Small intestine (tissue), 7 donors: ENCODE measurements at regions not wholly inside any gene's neighbourhood (a gene's known extent, or its start where the extent isn't known, plus 50 kb on each side); places are given as distances from the start of the nearest gene placed in this dataset.
A peak's percentile ranks its signal among the peaks of the same experiment; 100 is the strongest.
"Not testable (repeated sequence)": the region's sequence is repeated elsewhere in the genome, so short reads cannot be mapped to it uniquely, and the experiment has no call there.

Experiments
- DNase-seq, 2 donors: peaks; one replicate each; pipeline versions ENCODE4 v3.0.0 to v3.0.0-alpha.2; 2013
- FAIRE-seq: peaks from 2 replicates; lab custom pipeline; 2012; peaks lifted over from hg19 to GRCh38; lab: Jason Lieb, UNC
- H3K27ac ChIP-seq, 3 donors: one replicate each; pipeline ENCODE4 v1.5.1; 2013; ENCODE audit warnings: low read length in 2 of 3, mild to moderate bottlenecking in 2 of 3, control low read depth in 1 of 3, inconsistent platforms in 1 of 3, low read depth in 1 of 3, moderate library complexity in 1 of 3
- H3K27me3 ChIP-seq, 3 donors: one replicate each; pipeline ENCODE4 v1.6.1; 2013; ENCODE audit warnings: low read length in 3 of 3, inconsistent platforms in 1 of 3; ENCODE audit not compliant: control insufficient read depth in 3 of 3, insufficient read depth in 3 of 3
- H3K36me3 ChIP-seq, 3 donors: one replicate each; pipeline ENCODE4 v1.6.1; 2013; ENCODE audit warnings: low read length in 3 of 3, inconsistent platforms in 1 of 3, low read depth in 1 of 3, mild to moderate bottlenecking in 1 of 3, moderate library complexity in 1 of 3; ENCODE audit not compliant: control insufficient read depth in 3 of 3, insufficient read depth in 2 of 3
- H3K4me1 ChIP-seq, 3 donors: one replicate each; pipeline ENCODE4 v1.6.1; 2013; ENCODE audit warnings: low read length in 2 of 3, inconsistent platforms in 1 of 3, low read depth in 1 of 3, mild to moderate bottlenecking in 1 of 3, moderate library complexity in 1 of 3; ENCODE audit not compliant: control insufficient read depth in 3 of 3, insufficient read depth in 2 of 3
- H3K4me3 ChIP-seq, 3 donors: one replicate each; pipeline ENCODE4 v1.5.1; 2013; ENCODE audit warnings: low read length in 3 of 3, control low read depth in 1 of 3, inconsistent platforms in 1 of 3, low read depth in 1 of 3, mild to moderate bottlenecking in 1 of 3, moderate library complexity in 1 of 3
- H3K9me3 ChIP-seq, 2 donors: one replicate each; pipeline ENCODE4 v1.6.1; 2013; ENCODE audit warnings: low read depth in 1 of 2, low read length in 1 of 2; ENCODE audit not compliant: control insufficient read depth in 2 of 2, insufficient read depth in 1 of 2
- WGBS, 3 donors: extraction: QIAGEN DNeasy Blood & Tissue Kit; methylation state at CpG; one replicate each; pipeline ENCODE4 v1.1.7; 2013; 5-methylcytosine and 5-hydroxymethylcytosine counted together
- donor health status: healthy with polysubstance abuse.
- donor health status: control.
- donor health status: control.
- donor health status: Bipolar disorder and iron deficiency.
- donor health status: healthy.

- H3K27me3 ChIP-seq, result peaks cover 0 to 4% (median 1%) of the 10 kb centered on the region in 3 donors
These were observed 263.9 kb downstream of the NXPE2 start for GRCh38 chr11:114942207-114942606.

DNA sequence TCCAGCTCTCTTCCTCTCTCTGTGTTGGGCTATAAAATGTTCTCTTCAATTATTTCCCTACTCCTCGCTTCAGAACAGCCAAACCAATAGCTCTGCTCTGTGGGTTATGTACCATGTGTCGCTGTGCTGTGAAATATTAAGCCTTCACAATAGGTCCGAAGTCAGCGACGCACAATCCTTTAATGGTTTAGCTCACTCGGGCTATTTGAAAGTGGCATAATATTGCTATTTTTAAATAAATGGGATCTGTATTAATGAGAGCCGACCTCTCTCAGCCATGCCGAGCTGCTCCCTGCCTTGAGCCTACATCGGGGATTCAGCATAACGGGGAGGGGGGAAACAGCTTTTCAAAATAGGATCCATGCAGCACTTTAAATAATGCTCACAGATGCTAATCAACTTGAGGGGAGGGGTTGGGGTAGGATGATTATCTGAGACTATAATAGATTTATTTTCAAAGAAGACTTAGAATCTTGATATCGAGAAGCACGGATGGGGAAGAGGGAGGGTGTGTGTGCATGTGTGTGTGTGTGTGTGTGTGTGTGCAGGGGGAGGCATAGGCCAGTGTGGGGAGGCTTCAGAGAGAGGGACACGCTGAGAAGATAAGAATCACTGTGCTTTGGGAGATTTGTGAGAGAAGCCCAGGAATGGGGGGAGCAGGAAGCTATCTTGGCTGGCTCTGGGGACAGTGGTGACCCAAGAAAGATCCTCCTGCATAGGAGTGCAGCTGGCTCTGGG is 271.5 kb downstream of the NXPE2 start:
- Histone ChIP-seq H3K4me3 (no peak overlapping the region), H3K36me3 (no peaks in the 10 kb centered on the region), H3K9me3 (peaks cover 0 to 3% of the 10 kb centered on the region in 2 donors), H3K27ac (no peak overlapping the region), H3K27me3 (peaks cover 0 to 4% (median 0%) of the 10 kb centered on the region in 3 donors), H3K4me1 (no peaks in the 10 kb centered on the region)
- no peak for FAIRE-seq
- WGBS, 3 donors, result 82 to 83% (median 83%) methylated on average over 13 of the region's 13 CpGs
- no peak for DNase-seq

More at GRCh38 chr11:114942207-114942606, 263.9 kb downstream of the NXPE2 start:
- no peak for DNase-seq
- Histone ChIP-seq H3K4me1 (no peaks in the 10 kb centered on the region), H3K27ac (no peak overlapping the region), H3K36me3 (no peaks in the 10 kb centered on the region), H3K4me3 (no peak overlapping the region), H3K9me3 (peaks cover 2 to 12% of the 10 kb centered on the region in 2 donors)
- no peak for FAIRE-seq

GRCh38 chr11:114953039-114953438 is 274.7 kb downstream of the NXPE2 start:
- Histone ChIP-seq H3K27ac (no peak overlapping the region), H3K4me3 (no peak overlapping the region), H3K27me3 (no peaks in the 10 kb centered on the region), H3K4me1 (no peaks in the 10 kb centered on the region), H3K9me3 (peaks cover 0 to 3% of the 10 kb centered on the region in 2 donors), H3K36me3 (no peaks in the 10 kb centered on the region)
- peak in 1 of 2 donors; percentile 11 for DNase-seq
- WGBS, 3 donors, result 71 to 84% (median 79%) methylated on average over 1 of the region's 1 CpG
- no peak for FAIRE-seq

- H3K4me3 ChIP-seq, result no peak overlapping the region
- 67 to 71% (median 68%) methylated on average over 1 of the region's 1 CpG for WGBS, 3 donors
- FAIRE-seq (no peak), DNase-seq (no peak)
- no peaks in the 10 kb centered on the region for H3K36me3 ChIP-seq
- no peak overlapping the region for H3K27ac ChIP-seq
- H3K27me3 ChIP-seq, result no peaks in the 10 kb centered on the region
- no peaks in the 10 kb centered on the region for H3K4me1 ChIP-seq
- peaks cover 0 to 3% of the 10 kb centered on the region in 2 donors for H3K9me3 ChIP-seq
These were observed 277.6 kb downstream of the NXPE2 start for GRCh38 chr11:114955923-114956322.

GRCh38 chr11:114956566-114956965 is 278.2 kb downstream of the NXPE2 start:
- whole genome bisulfite sequencing, 3 donors, result 78 to 84% (median 83%) methylated on average over 5 of the region's 5 CpGs

GRCh38 chr11:114959953-114960505 is 281.7 kb downstream of the NXPE2 start:
- Histone ChIP-seq H3K36me3 (no peaks in the 10 kb centered on the region), H3K9me3 (peaks cover 0 to 1% of the 10 kb centered on the region in 2 donors), H3K4me1 (no peaks in the 10 kb centered on the region), H3K4me3 (no peak overlapping the region), H3K27me3 (no peaks in the 10 kb centered on the region), H3K27ac (no peak overlapping the region)
- FAIRE-seq (no peak), DNase-seq (no peak)
- WGBS, 3 donors, result 38 to 45% (median 41%) methylated on average over 8 of the region's 8 CpGs

More at GRCh38 chr11:114956566-114956965, 278.2 kb downstream of the NXPE2 start:
- Histone ChIP-seq H3K36me3 (no peaks in the 10 kb centered on the region), H3K9me3 (no peaks in the 10 kb centered on the region), H3K4me1 (no peaks in the 10 kb centered on the region), H3K4me3 (no peak overlapping the region), H3K27me3 (no peaks in the 10 kb centered on the region), H3K27ac (no peak overlapping the region)
- FAIRE-seq (no peak), DNase-seq (no peak)

- not testable (repeated sequence) for H3K4me3 ChIP-seq, H3K4me1 ChIP-seq, H3K9me3 ChIP-seq, DNase-seq, H3K36me3 ChIP-seq, H3K27me3 ChIP-seq, H3K27ac ChIP-seq, FAIRE-seq
- 91 to 96% (median 94%) methylated on average over 11 to 19 of the region's 21 CpGs for WGBS, 3 donors
These were observed 282.5 kb downstream of the NXPE2 start for GRCh38 chr11:114960819-114961218.

- Histone ChIP-seq H3K36me3 (no peaks in the 10 kb centered on the region), H3K4me1 (peaks cover 0 to 6% (median 0%) of the 10 kb centered on the region in 3 donors), H3K27me3 (no peaks in the 10 kb centered on the region), H3K4me3 (no peak overlapping the region), H3K27ac (no peak overlapping the region), H3K9me3 (peaks cover 0 to 1% of the 10 kb centered on the region in 2 donors)
- WGBS, 3 donors, result 21 to 29% (median 28%) methylated on average over 4 of the region's 4 CpGs
- FAIRE-seq (no peak), DNase-seq (no peak)
These were observed 286.4 kb downstream of the NXPE2 start for GRCh38 chr11:114964676-114965214.
